WTC11 (cell line): ENCODE measurements at regions not wholly inside any gene's neighbourhood (a gene's known extent, or its start where the extent isn't known, plus 50 kb on each side); places are given as distances from the start of the nearest gene placed in this dataset.

ENCODE experiments used
- ATAC-seq: fragments of 200-7000 bp; cut with Tn5 transposase; 2 replicates; pipeline ENCODE4 v1.10.0; 2021; ENCODE audit warnings: mild to moderate bottlenecking, moderate library complexity
- CTCF ChIA-PET: fragments of 300-600 bp; sonication (Branson Sonifier 250); formaldehyde crosslinking; loops from one replicate; lab custom pipeline; 2021; ENCODE audit warnings: antibody characterized with exemption; lab: Charles Lee
- POLR2A ChIA-PET: fragments of 350-600 bp; sonication (Branson Sonifier 250); formaldehyde crosslinking; loops from one replicate; lab custom pipeline; 2021; ENCODE audit warnings: antibody characterized with exemption; lab: Charles Lee
- DNase-seq: peaks from one replicate; pipeline ENCODE4 v3.0.0; 2021; ENCODE audit warnings: low spot score
- H3K27ac Mint-ChIP-seq: 2 replicates; pipeline ENCODE4 v1.8.0; 2021; ENCODE audit warnings: mixed read lengths
- H3K27me3 Mint-ChIP-seq: 2 replicates; pipeline ENCODE4 v1.8.0; 2021; ENCODE audit warnings: low read depth, mild to moderate bottlenecking, moderate library complexity, mixed read lengths
- H3K36me3 Mint-ChIP-seq: 2 replicates; pipeline ENCODE4 v1.8.0; 2021; ENCODE audit warnings: mixed read lengths
- H3K4me1 Mint-ChIP-seq: 2 replicates; pipeline ENCODE4 v1.8.0; 2022; ENCODE audit warnings: mixed read lengths
- H3K4me3 Mint-ChIP-seq: 2 replicates; pipeline ENCODE4 v1.8.0; 2021; ENCODE audit warnings: mild to moderate bottlenecking, moderate library complexity, mixed read lengths
- H3K9me3 Mint-ChIP-seq: 2 replicates; pipeline ENCODE4 v1.8.0; 2021; ENCODE audit warnings: mixed read lengths
- ATF6 ChIP-seq: sonication (generic); formaldehyde crosslinking; IDR thresholded peaks from 2 replicates; pipeline ENCODE4 v1.8.1; 2023; ENCODE audit warnings: mild to moderate bottlenecking, missing genetic modification reagents
- CBFB ChIP-seq: sonication (generic); formaldehyde crosslinking; IDR thresholded peaks from 2 replicates; pipeline ENCODE4 v1.8.1; 2022; ENCODE audit warnings: mild to moderate bottlenecking, low read depth, missing genetic modification reagents
- ELF4 ChIP-seq: sonication (generic); formaldehyde crosslinking; IDR thresholded peaks from 2 replicates; pipeline ENCODE4 v1.8.1; 2022; ENCODE audit warnings: low read depth, mild to moderate bottlenecking, moderate library complexity, missing genetic modification reagents
- ETV6 ChIP-seq: sonication (generic); formaldehyde crosslinking; IDR thresholded peaks from 2 replicates; pipeline ENCODE4 v1.8.1; 2022; ENCODE audit warnings: mild to moderate bottlenecking, missing genetic modification reagents
- FOXK1 ChIP-seq: sonication (generic); formaldehyde crosslinking; IDR thresholded peaks from 2 replicates; pipeline ENCODE4 v1.8.0; 2022; ENCODE audit warnings: mild to moderate bottlenecking, moderate library complexity, missing genetic modification reagents
- MYBL2 ChIP-seq: sonication (generic); formaldehyde crosslinking; IDR thresholded peaks from 2 replicates; pipeline ENCODE4 v1.8.1; 2023; ENCODE audit warnings: mild to moderate bottlenecking, moderate library complexity, missing genetic modification reagents
- NR2C2 ChIP-seq: sonication (generic); formaldehyde crosslinking; IDR thresholded peaks from 2 replicates; pipeline ENCODE4 v1.8.0; 2022; ENCODE audit warnings: mild to moderate bottlenecking, missing genetic modification reagents
- RELA ChIP-seq: sonication (generic); formaldehyde crosslinking; IDR thresholded peaks from 2 replicates; pipeline ENCODE4 v1.8.1; 2022; ENCODE audit warnings: missing genetic modification reagents, mild to moderate bottlenecking, borderline replicate concordance
- SMAD3 ChIP-seq: sonication (generic); formaldehyde crosslinking; IDR thresholded peaks from 2 replicates; pipeline ENCODE4 v1.8.0; 2022; ENCODE audit warnings: missing genetic modification reagents, mild to moderate bottlenecking, borderline replicate concordance
- SOX15 ChIP-seq: fragments of 250-450 bp; sonication (Bioruptor Pico); IDR thresholded peaks from 2 replicates; pipeline ENCODE4 v1.9.0; 2021; ENCODE audit warnings: mild to moderate bottlenecking
- ZBTB21 ChIP-seq: sonication (generic); formaldehyde crosslinking; IDR thresholded peaks from 2 replicates; pipeline ENCODE4 v1.8.1; 2023; ENCODE audit warnings: mild to moderate bottlenecking, missing genetic modification reagents, borderline replicate concordance
- ZNF219 ChIP-seq: sonication (generic); formaldehyde crosslinking; IDR thresholded peaks from 2 replicates; pipeline ENCODE4 v1.8.0; 2023; ENCODE audit warnings: missing genetic modification reagents, mild to moderate bottlenecking, borderline replicate concordance
- ZNF281 ChIP-seq: sonication (generic); formaldehyde crosslinking; IDR thresholded peaks from 2 replicates; pipeline ENCODE4 v1.8.0; 2023; ENCODE audit warnings: mild to moderate bottlenecking, missing genetic modification reagents
- ZNF423 ChIP-seq: fragments of 250-450 bp; sonication (Bioruptor Pico); IDR thresholded peaks from 2 replicates; pipeline ENCODE4 v2.1.2; 2022; ENCODE audit warnings: mild to moderate bottlenecking, moderate library complexity
- TF ChIP-seq, protein P1 (sequence below): sonication (generic); formaldehyde crosslinking; IDR thresholded peaks from 2 replicates; pipeline ENCODE4 v1.8.1; 2023; ENCODE audit warnings: mild to moderate bottlenecking, missing genetic modification reagents, moderate library complexity
- TF ChIP-seq, protein P2 (sequence below): sonication (generic); formaldehyde crosslinking; conservative IDR thresholded peaks from 2 replicates; pipeline ENCODE4 v1.8.1; 2023; ENCODE audit warnings: mild to moderate bottlenecking, low read depth, missing genetic modification reagents, moderate library complexity
- TF ChIP-seq, protein P3 (sequence below): sonication (generic); formaldehyde crosslinking; IDR thresholded peaks from 2 replicates; pipeline ENCODE4 v1.8.1; 2022; ENCODE audit warnings: low read depth, missing genetic modification reagents, borderline replicate concordance
- TF ChIP-seq, protein P4 (sequence below): fragments of 250-450 bp; sonication (Bioruptor Pico); IDR thresholded peaks from 2 replicates; pipeline ENCODE4 v1.8.0; 2021; ENCODE audit warnings: mild to moderate bottlenecking
- TF ChIP-seq, protein P5 (sequence below): sonication (generic); formaldehyde crosslinking; IDR thresholded peaks from 2 replicates; pipeline ENCODE4 v1.8.0; 2022; ENCODE audit warnings: missing genetic modification reagents

- H3K27me3 Mint-ChIP-seq: no peaks in the 10 kb centered on the region
- ChIA-PET POLR2A (no interaction called here), CTCF (no interaction called here)
- H3K9me3 Mint-ChIP-seq: peaks cover 3% of the 10 kb centered on the region; the same call in 1 of the 2 replicates
- H3K4me1 Mint-ChIP-seq: no peaks in the 10 kb centered on the region
- no peak for TF ChIP-seq NR2C2 (CRISPR knock-in tag)
- TF ChIP-seq, protein P1, sequence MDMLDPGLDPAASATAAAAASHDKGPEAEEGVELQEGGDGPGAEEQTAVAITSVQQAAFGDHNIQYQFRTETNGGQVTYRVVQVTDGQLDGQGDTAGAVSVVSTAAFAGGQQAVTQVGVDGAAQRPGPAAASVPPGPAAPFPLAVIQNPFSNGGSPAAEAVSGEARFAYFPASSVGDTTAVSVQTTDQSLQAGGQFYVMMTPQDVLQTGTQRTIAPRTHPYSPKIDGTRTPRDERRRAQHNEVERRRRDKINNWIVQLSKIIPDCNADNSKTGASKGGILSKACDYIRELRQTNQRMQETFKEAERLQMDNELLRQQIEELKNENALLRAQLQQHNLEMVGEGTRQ (CRISPR knock-in tag): no peak
- H3K27ac Mint-ChIP-seq: no peak overlapping the region
- H3K4me3 Mint-ChIP-seq: no peak overlapping the region
- DNase-seq (no peak), ATAC-seq (peak; percentile 46; the same call in 1 of the 2 replicates)
- H3K36me3 Mint-ChIP-seq: no peaks in the 10 kb centered on the region
Observed at GRCh38 chr6:94510877-94511276, 1066.5 kb upstream of the MANEA start.

GRCh38 chr6:94501516-94501915 lies 1075.8 kb upstream of the MANEA start:
- no peak for DNase-seq
- H3K9me3 Mint-ChIP-seq: no peaks in the 10 kb centered on the region
- POLR2A ChIA-PET: no interaction called here
- no peaks in the 10 kb centered on the region for H3K36me3 Mint-ChIP-seq
- no peaks in the 10 kb centered on the region for H3K27me3 Mint-ChIP-seq
- peaks cover 7% of the 10 kb centered on the region for H3K4me1 Mint-ChIP-seq
- CTCF ChIA-PET: no interaction called here
- no peak overlapping the region for H3K4me3 Mint-ChIP-seq
- no peak for ATAC-seq
- TF ChIP-seq, protein P2, sequence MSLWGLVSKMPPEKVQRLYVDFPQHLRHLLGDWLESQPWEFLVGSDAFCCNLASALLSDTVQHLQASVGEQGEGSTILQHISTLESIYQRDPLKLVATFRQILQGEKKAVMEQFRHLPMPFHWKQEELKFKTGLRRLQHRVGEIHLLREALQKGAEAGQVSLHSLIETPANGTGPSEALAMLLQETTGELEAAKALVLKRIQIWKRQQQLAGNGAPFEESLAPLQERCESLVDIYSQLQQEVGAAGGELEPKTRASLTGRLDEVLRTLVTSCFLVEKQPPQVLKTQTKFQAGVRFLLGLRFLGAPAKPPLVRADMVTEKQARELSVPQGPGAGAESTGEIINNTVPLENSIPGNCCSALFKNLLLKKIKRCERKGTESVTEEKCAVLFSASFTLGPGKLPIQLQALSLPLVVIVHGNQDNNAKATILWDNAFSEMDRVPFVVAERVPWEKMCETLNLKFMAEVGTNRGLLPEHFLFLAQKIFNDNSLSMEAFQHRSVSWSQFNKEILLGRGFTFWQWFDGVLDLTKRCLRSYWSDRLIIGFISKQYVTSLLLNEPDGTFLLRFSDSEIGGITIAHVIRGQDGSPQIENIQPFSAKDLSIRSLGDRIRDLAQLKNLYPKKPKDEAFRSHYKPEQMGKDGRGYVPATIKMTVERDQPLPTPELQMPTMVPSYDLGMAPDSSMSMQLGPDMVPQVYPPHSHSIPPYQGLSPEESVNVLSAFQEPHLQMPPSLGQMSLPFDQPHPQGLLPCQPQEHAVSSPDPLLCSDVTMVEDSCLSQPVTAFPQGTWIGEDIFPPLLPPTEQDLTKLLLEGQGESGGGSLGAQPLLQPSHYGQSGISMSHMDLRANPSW (CRISPR knock-in tag): no peak
- TF ChIP-seq ATF6 (CRISPR knock-in tag) (no peak), ELF4 (CRISPR knock-in tag) (no peak), ZNF219 (CRISPR knock-in tag) (no peak), SMAD3 (CRISPR knock-in tag) (no peak), RELA (CRISPR knock-in tag) (no peak), MYBL2 (CRISPR knock-in tag) (no peak), CBFB (no peak), ZNF281 (CRISPR knock-in tag) (no peak), ETV6 (no peak), ZBTB21 (CRISPR knock-in tag) (no peak), SOX15 (no peak), ZNF423 (CRISPR knock-in tag) (no peak), FOXK1 (CRISPR knock-in tag) (no peak)
- TF ChIP-seq, protein P3, sequence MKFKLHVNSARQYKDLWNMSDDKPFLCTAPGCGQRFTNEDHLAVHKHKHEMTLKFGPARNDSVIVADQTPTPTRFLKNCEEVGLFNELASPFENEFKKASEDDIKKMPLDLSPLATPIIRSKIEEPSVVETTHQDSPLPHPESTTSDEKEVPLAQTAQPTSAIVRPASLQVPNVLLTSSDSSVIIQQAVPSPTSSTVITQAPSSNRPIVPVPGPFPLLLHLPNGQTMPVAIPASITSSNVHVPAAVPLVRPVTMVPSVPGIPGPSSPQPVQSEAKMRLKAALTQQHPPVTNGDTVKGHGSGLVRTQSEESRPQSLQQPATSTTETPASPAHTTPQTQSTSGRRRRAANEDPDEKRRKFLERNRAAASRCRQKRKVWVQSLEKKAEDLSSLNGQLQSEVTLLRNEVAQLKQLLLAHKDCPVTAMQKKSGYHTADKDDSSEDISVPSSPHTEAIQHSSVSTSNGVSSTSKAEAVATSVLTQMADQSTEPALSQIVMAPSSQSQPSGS (CRISPR knock-in tag): no peak
- TF ChIP-seq, protein P4, sequence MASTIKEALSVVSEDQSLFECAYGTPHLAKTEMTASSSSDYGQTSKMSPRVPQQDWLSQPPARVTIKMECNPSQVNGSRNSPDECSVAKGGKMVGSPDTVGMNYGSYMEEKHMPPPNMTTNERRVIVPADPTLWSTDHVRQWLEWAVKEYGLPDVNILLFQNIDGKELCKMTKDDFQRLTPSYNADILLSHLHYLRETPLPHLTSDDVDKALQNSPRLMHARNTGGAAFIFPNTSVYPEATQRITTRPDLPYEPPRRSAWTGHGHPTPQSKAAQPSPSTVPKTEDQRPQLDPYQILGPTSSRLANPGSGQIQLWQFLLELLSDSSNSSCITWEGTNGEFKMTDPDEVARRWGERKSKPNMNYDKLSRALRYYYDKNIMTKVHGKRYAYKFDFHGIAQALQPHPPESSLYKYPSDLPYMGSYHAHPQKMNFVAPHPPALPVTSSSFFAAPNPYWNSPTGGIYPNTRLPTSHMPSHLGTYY (CRISPR knock-in tag): no peak
- TF ChIP-seq, protein P5, sequence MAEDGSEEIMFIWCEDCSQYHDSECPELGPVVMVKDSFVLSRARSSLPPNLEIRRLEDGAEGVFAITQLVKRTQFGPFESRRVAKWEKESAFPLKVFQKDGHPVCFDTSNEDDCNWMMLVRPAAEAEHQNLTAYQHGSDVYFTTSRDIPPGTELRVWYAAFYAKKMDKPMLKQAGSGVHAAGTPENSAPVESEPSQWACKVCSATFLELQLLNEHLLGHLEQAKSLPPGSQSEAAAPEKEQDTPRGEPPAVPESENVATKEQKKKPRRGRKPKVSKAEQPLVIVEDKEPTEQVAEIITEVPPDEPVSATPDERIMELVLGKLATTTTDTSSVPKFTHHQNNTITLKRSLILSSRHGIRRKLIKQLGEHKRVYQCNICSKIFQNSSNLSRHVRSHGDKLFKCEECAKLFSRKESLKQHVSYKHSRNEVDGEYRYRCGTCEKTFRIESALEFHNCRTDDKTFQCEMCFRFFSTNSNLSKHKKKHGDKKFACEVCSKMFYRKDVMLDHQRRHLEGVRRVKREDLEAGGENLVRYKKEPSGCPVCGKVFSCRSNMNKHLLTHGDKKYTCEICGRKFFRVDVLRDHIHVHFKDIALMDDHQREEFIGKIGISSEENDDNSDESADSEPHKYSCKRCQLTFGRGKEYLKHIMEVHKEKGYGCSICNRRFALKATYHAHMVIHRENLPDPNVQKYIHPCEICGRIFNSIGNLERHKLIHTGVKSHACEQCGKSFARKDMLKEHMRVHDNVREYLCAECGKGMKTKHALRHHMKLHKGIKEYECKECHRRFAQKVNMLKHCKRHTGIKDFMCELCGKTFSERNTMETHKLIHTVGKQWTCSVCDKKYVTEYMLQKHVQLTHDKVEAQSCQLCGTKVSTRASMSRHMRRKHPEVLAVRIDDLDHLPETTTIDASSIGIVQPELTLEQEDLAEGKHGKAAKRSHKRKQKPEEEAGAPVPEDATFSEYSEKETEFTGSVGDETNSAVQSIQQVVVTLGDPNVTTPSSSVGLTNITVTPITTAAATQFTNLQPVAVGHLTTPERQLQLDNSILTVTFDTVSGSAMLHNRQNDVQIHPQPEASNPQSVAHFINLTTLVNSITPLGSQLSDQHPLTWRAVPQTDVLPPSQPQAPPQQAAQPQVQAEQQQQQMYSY (CRISPR knock-in tag): no peak
- no peak overlapping the region for H3K27ac Mint-ChIP-seq
